HEK293 (cell line): ENCODE measurements at regions not wholly inside any gene's neighbourhood (a gene's known extent, or its start where the extent isn't known, plus 50 kb on each side); places are given as distances from the start of the nearest gene placed in this dataset.

Experiments
- CTCF ChIA-PET: fragments of 350-600 bp; formaldehyde crosslinking; extraction: SDS; loops from one replicate; lab custom pipeline; 2021; ENCODE audit warnings: antibody characterized with exemption; lab: Yijun Ruan, JAX
- POLR2A ChIA-PET: fragments of 300-600 bp; formaldehyde crosslinking; extraction: SDS; loops from one replicate; lab custom pipeline; 2020; ENCODE audit warnings: antibody characterized with exemption, inconsistent platforms; lab: Yijun Ruan, JAX
- H3K27ac ChIP-seq: fragments of 200-500 bp; sonication (Bioruptor generic); 2 replicates; pipeline ENCODE4 v1.5.1; 2014; ENCODE audit warnings: low read depth, low read length, control low read depth, inconsistent platforms; ENCODE audit errors: extremely low read depth
- H3K36me3 ChIP-seq, 2 experiments: fragments of 200-500 bp in 1 of 2; sonication (Bioruptor generic) in 1 of 2; 1 replicate in 1 of 2; 2 replicates in 1 of 2; pipeline ENCODE4 v1.5.1; 2014 to 2017; ENCODE audit warnings: inconsistent platforms in 2 of 2, low read length in 2 of 2; ENCODE audit not compliant: control insufficient read depth in 2 of 2, insufficient read depth in 1 of 2
- H3K4me1 ChIP-seq: fragments of 200-500 bp; sonication (Bioruptor generic); 2 replicates; pipeline ENCODE4 v1.5.1; 2014; ENCODE audit warnings: mild to moderate bottlenecking, low read length, inconsistent platforms; ENCODE audit not compliant: control insufficient read depth, insufficient read depth
- H3K4me3 ChIP-seq: 2 replicates; pipeline ENCODE4 v1.5.1; 2011; ENCODE audit warnings: low read depth, mild to moderate bottlenecking, control low read depth, low read length, moderate library complexity
- H3K9me3 ChIP-seq: fragments of 200-500 bp; sonication (Bioruptor generic); 2 replicates; pipeline ENCODE4 v1.5.1; 2014; ENCODE audit warnings: low read depth, low read length, inconsistent platforms; ENCODE audit not compliant: control insufficient read depth, insufficient read depth
- PBX3 ChIP-seq: sonication (generic); formaldehyde crosslinking; IDR thresholded peaks from 2 replicates; pipeline ENCODE4 v1.8.1; 2022; ENCODE audit warnings: mild to moderate bottlenecking, moderate library complexity, missing genetic modification reagents
- TCF7L2 ChIP-seq: IDR thresholded peaks from 2 replicates; pipeline ENCODE4 v1.6.1; 2011; ENCODE audit warnings: low read depth, mild to moderate bottlenecking, inconsistent platforms, low read length, moderate library complexity, borderline replicate concordance
- ZBTB1 ChIP-seq: fragments of 450-650 bp; formaldehyde crosslinking; IDR thresholded peaks from 2 replicates; pipeline ENCODE4 v1.5.1; 2016; ENCODE audit warnings: missing biosample characterization, missing genetic modification characterization
- ZBTB20 ChIP-seq: fragments of 450-650 bp; formaldehyde crosslinking; IDR thresholded peaks from 2 replicates; pipeline ENCODE4 v1.5.1; 2016; ENCODE audit warnings: missing biosample characterization, missing genetic modification characterization
- ZBTB49 ChIP-seq: fragments of 450-650 bp; formaldehyde crosslinking; IDR thresholded peaks from 2 replicates; pipeline ENCODE4 v1.5.1; 2016; ENCODE audit warnings: missing biosample characterization, missing genetic modification characterization, low read depth
- ZFP3 ChIP-seq: fragments of 450-650 bp; formaldehyde crosslinking; IDR thresholded peaks from 2 replicates; pipeline ENCODE4 v1.5.1; 2016; ENCODE audit warnings: low read depth, missing biosample characterization, missing genetic modification characterization
- ZNF146 ChIP-seq: fragments of 450-650 bp; formaldehyde crosslinking; IDR thresholded peaks from 2 replicates; pipeline ENCODE4 v1.5.1; 2016; ENCODE audit warnings: missing biosample characterization, missing genetic modification characterization
- ZNF157 ChIP-seq: fragments of 450-650 bp; formaldehyde crosslinking; IDR thresholded peaks from 2 replicates; pipeline ENCODE4 v1.5.1; 2016; ENCODE audit warnings: missing biosample characterization, missing genetic modification characterization
- ZNF175 ChIP-seq: fragments of 450-650 bp; formaldehyde crosslinking; IDR thresholded peaks from 2 replicates; pipeline ENCODE4 v1.5.1; 2016; ENCODE audit warnings: missing biosample characterization, missing genetic modification characterization
- ZNF2 ChIP-seq: fragments of 450-650 bp; formaldehyde crosslinking; IDR thresholded peaks from 2 replicates; pipeline ENCODE4 v1.5.1; 2016; ENCODE audit warnings: missing biosample characterization, missing genetic modification characterization
- ZNF26 ChIP-seq: fragments of 450-650 bp; formaldehyde crosslinking; IDR thresholded peaks from 2 replicates; pipeline ENCODE4 v1.5.1; 2016; ENCODE audit warnings: missing biosample characterization, missing genetic modification characterization
- ZNF335 ChIP-seq: fragments of 450-650 bp; formaldehyde crosslinking; conservative IDR thresholded peaks from 2 replicates; pipeline ENCODE4 v1.5.1; 2016; ENCODE audit warnings: missing biosample characterization, missing genetic modification characterization
- ZNF341 ChIP-seq: fragments of 450-650 bp; formaldehyde crosslinking; IDR thresholded peaks from 2 replicates; pipeline ENCODE4; 2016; ENCODE audit warnings: low read depth, missing biosample characterization, missing genetic modification characterization
- ZNF37A ChIP-seq: fragments of 450-650 bp; IDR thresholded peaks from 2 replicates; pipeline ENCODE4 v1.5.1; 2018; ENCODE audit warnings: missing biosample characterization, missing genetic modification characterization
- ZNF394 ChIP-seq: fragments of 450-650 bp; formaldehyde crosslinking; IDR thresholded peaks from 2 replicates; pipeline ENCODE4 v1.5.1; 2016; ENCODE audit warnings: missing biosample characterization, missing genetic modification characterization, mild to moderate bottlenecking, moderate library complexity, borderline replicate concordance
- ZNF48 ChIP-seq: fragments of 450-650 bp; formaldehyde crosslinking; IDR thresholded peaks from 2 replicates; pipeline ENCODE4 v1.5.1; 2016; ENCODE audit warnings: missing biosample characterization, missing genetic modification characterization
- ZNF501 ChIP-seq: fragments of 450-650 bp; formaldehyde crosslinking; IDR thresholded peaks from 2 replicates; pipeline ENCODE4 v1.5.1; 2016; ENCODE audit warnings: missing biosample characterization, missing genetic modification characterization
- ZNF549 ChIP-seq: fragments of 450-650 bp; IDR thresholded peaks from 2 replicates; pipeline ENCODE4 v1.5.1; 2018; ENCODE audit warnings: missing biosample characterization, missing genetic modification characterization, mild to moderate bottlenecking, inconsistent platforms, moderate library complexity
- ZNF658 ChIP-seq: fragments of 450-650 bp; formaldehyde crosslinking; IDR thresholded peaks from 2 replicates; pipeline ENCODE4; 2016; ENCODE audit warnings: missing biosample characterization, missing genetic modification characterization
- ZNF664 ChIP-seq: fragments of 450-650 bp; formaldehyde crosslinking; IDR thresholded peaks from 2 replicates; pipeline ENCODE4 v1.5.1; 2016; ENCODE audit warnings: missing biosample characterization, missing genetic modification characterization
- ZNF704 ChIP-seq: fragments of 450-650 bp; formaldehyde crosslinking; IDR thresholded peaks from 2 replicates; pipeline ENCODE4 v1.5.1; 2016; ENCODE audit warnings: missing biosample characterization, missing genetic modification characterization
- ZNF707 ChIP-seq: fragments of 450-650 bp; formaldehyde crosslinking; IDR thresholded peaks from 2 replicates; pipeline ENCODE4 v1.5.1; 2016; ENCODE audit warnings: missing biosample characterization, missing genetic modification characterization
- ZNF792 ChIP-seq: fragments of 450-650 bp; formaldehyde crosslinking; IDR thresholded peaks from 2 replicates; pipeline ENCODE4 v1.5.1; 2016; ENCODE audit warnings: missing biosample characterization, missing genetic modification characterization
- ZSCAN23 ChIP-seq: fragments of 450-650 bp; formaldehyde crosslinking; IDR thresholded peaks from 2 replicates; pipeline ENCODE4 v1.5.1; 2016; ENCODE audit warnings: missing biosample characterization, missing genetic modification characterization
- ZSCAN30 ChIP-seq: fragments of 450-650 bp; IDR thresholded peaks from 2 replicates; pipeline ENCODE4 v1.5.1; 2018; ENCODE audit warnings: missing biosample characterization, mild to moderate bottlenecking, missing genetic modification characterization, moderate library complexity
- TF ChIP-seq, protein P1 (sequence below): fragments of 450-650 bp; formaldehyde crosslinking; IDR thresholded peaks from 2 replicates; pipeline ENCODE4 v1.5.1; 2016; ENCODE audit warnings: missing biosample characterization, missing genetic modification characterization
- TF ChIP-seq, protein P2 (sequence below): fragments of 450-650 bp; formaldehyde crosslinking; optimal IDR thresholded peaks from 2 replicates; pipeline ENCODE3; 2016; ENCODE audit warnings: missing biosample characterization, mild to moderate bottlenecking, missing genetic modification characterization

DNA sequence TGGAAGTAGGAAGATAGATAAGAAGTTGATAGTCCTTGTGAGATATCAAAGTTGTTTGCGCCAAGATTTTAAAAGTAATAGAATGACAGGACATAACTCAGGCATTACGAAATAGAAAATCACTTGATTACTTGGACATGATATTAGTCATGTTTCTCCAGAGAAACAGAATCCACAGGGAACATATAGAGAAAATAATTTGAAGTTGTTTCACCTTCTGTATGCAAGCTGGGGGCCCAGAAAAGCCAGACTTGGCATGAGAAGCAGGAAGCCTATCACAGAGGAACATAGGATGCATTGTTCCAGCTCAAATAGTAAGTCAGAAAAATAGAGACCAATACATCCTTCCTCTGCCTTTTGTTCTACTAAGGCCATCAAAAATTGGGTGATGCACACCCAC lies 715.9 kb downstream of the TECRL start:
- CTCF ChIA-PET: no interaction called here
- no peaks in the 10 kb centered on the region for H3K36me3 ChIP-seq
- TF ChIP-seq ZFP3 (tag by site-specific recombination) (no peak), PBX3 (CRISPR knock-in tag) (no peak), ZNF658 (no peak), ZNF335 (tag by site-specific recombination) (no peak), ZNF175 (tag by site-specific recombination) (no peak), ZNF394 (tag by site-specific recombination) (no peak), ZNF2 (tag by site-specific recombination) (no peak), ZBTB49 (tag by site-specific recombination) (no peak), ZSCAN23 (tag by site-specific recombination) (no peak), ZNF146 (tag by site-specific recombination) (no peak), ZNF48 (no peak), TCF7L2 (no peak), ZNF549 (tag by site-specific recombination) (no peak), ZNF664 (no peak), ZBTB20 (tag by site-specific recombination) (no peak), ZNF501 (tag by site-specific recombination) (no peak), ZNF707 (tag by site-specific recombination) (no peak), ZSCAN30 (tag by site-specific recombination) (no peak)
- TF ChIP-seq, protein P1, sequence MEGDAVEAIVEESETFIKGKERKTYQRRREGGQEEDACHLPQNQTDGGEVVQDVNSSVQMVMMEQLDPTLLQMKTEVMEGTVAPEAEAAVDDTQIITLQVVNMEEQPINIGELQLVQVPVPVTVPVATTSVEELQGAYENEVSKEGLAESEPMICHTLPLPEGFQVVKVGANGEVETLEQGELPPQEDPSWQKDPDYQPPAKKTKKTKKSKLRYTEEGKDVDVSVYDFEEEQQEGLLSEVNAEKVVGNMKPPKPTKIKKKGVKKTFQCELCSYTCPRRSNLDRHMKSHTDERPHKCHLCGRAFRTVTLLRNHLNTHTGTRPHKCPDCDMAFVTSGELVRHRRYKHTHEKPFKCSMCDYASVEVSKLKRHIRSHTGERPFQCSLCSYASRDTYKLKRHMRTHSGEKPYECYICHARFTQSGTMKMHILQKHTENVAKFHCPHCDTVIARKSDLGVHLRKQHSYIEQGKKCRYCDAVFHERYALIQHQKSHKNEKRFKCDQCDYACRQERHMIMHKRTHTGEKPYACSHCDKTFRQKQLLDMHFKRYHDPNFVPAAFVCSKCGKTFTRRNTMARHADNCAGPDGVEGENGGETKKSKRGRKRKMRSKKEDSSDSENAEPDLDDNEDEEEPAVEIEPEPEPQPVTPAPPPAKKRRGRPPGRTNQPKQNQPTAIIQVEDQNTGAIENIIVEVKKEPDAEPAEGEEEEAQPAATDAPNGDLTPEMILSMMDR: no peak
- TF ChIP-seq, protein P2, sequence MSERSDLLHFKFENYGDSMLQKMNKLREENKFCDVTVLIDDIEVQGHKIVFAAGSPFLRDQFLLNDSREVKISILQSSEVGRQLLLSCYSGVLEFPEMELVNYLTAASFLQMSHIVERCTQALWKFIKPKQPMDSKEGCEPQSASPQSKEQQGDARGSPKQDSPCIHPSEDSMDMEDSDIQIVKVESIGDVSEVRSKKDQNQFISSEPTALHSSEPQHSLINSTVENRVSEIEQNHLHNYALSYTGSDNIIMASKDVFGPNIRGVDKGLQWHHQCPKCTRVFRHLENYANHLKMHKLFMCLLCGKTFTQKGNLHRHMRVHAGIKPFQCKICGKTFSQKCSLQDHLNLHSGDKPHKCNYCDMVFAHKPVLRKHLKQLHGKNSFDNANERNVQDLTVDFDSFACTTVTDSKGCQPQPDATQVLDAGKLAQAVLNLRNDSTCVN: no peak
- POLR2A ChIA-PET: no interaction called here
- H3K4me3 ChIP-seq: no peak overlapping the region
- no peak overlapping the region for H3K27ac ChIP-seq
- no peaks in the 10 kb centered on the region for H3K9me3 ChIP-seq
- H3K4me1 ChIP-seq: no peaks in the 10 kb centered on the region

GRCh38 chr4:63678358-63678931 lies 730.8 kb downstream of the TECRL start:
- H3K27ac ChIP-seq: no peak overlapping the region
- no peaks in the 10 kb centered on the region for H3K36me3 ChIP-seq
- ChIA-PET POLR2A (no interaction called here), CTCF (no interaction called here)
- no peak overlapping the region for H3K4me3 ChIP-seq
- TF ChIP-seq ZNF341 (tag by site-specific recombination): no peak
- TF ChIP-seq ZNF704 (tag by site-specific recombination): no peak
- no peak for TF ChIP-seq ZBTB1 (tag by site-specific recombination)
- no peak for TF ChIP-seq ZNF792 (tag by site-specific recombination)
- TF ChIP-seq ZNF37A (tag by site-specific recombination): no peak
- no peak for TF ChIP-seq ZNF157 (tag by site-specific recombination)
- TF ChIP-seq ZNF26 (tag by site-specific recombination): no peak
- H3K4me1 ChIP-seq: no peaks in the 10 kb centered on the region
- no peaks in the 10 kb centered on the region for H3K9me3 ChIP-seq
